ENCODE measurements at regions not wholly inside any gene's neighbourhood (a gene's known extent, or its start where the extent isn't known, plus 50 kb on each side); places are given as distances from the start of the nearest gene placed in this dataset.

- Histone ChIP-seq H3K4me3 (ENCODE audit: low read length) (no peak overlapping the region), H3K27me3 (ENCODE audit: control insufficient read depth, low read length) (no peaks in the 10 kb centered on the region)
Measured at GRCh38 chr11:79508461-79508860, 67.6 kb upstream of the TENM4 start.

GRCh38 chr11:79507706-79508105, 66.9 kb upstream of the TENM4 start:
- Histone ChIP-seq H4K20me1 (ENCODE audit: control insufficient read depth, insufficient read depth, low read depth, low read length) (no peaks in the 10 kb centered on the region), H3K36me3 (ENCODE audit: control insufficient read depth, low read length) (no peaks in the 10 kb centered on the region), H3K4me3 (ENCODE audit: low read length) (no peak overlapping the region), H3K4me2 (ENCODE audit: low read length) (no peak overlapping the region), H3K9me3 (ENCODE audit: control insufficient read depth, insufficient read depth, low read length) (no peaks in the 10 kb centered on the region), H3K79me2 (ENCODE audit: control insufficient read depth, low read length) (no peaks in the 10 kb centered on the region), H3F3A (ENCODE audit: control insufficient read depth, insufficient read depth) (no peaks in the 10 kb centered on the region), H3K27ac (ENCODE audit: low read depth, low read length) (no peak overlapping the region), H3K9me2 (replicated peaks; ENCODE audit: control insufficient read depth, low read length) (no peaks in the 10 kb centered on the region), H3K4me1 (ENCODE audit: control insufficient read depth, low read length) (no peaks in the 10 kb centered on the region), H3K27me3 (ENCODE audit: control insufficient read depth, low read length) (no peaks in the 10 kb centered on the region)
- TF ChIP-seq CTCF (IDR thresholded peaks at IDR 0.05; ENCODE audit: low read depth, low read length, poor library complexity, severe bottlenecking) (no peak), EZH2phosphoT487 (IDR thresholded peaks at IDR 0.05; ENCODE audit: borderline replicate concordance, low read length) (no peak)

More at GRCh38 chr11:79508461-79508860, 67.6 kb upstream of the TENM4 start:
- no peaks in the 10 kb centered on the region for H3K9me2 ChIP-seq (replicated peaks; ENCODE audit: control insufficient read depth, low read length)
- H3K4me1 ChIP-seq (ENCODE audit: control insufficient read depth, low read length): no peaks in the 10 kb centered on the region
- no peaks in the 10 kb centered on the region for H4K20me1 ChIP-seq (ENCODE audit: control insufficient read depth, insufficient read depth, low read depth, low read length)
- H3K36me3 ChIP-seq (ENCODE audit: control insufficient read depth, low read length): no peaks in the 10 kb centered on the region
- no peaks in the 10 kb centered on the region for H3K9me3 ChIP-seq (ENCODE audit: control insufficient read depth, insufficient read depth, low read length)
- H3K27ac ChIP-seq (ENCODE audit: low read depth, low read length): no peak overlapping the region
- H3K4me2 ChIP-seq (ENCODE audit: low read length): no peak overlapping the region
- TF ChIP-seq CTCF (IDR thresholded peaks at IDR 0.05; ENCODE audit: low read depth, low read length, poor library complexity, severe bottlenecking) (no peak), EZH2phosphoT487 (IDR thresholded peaks at IDR 0.05; ENCODE audit: borderline replicate concordance, low read length) (no peak)
- no peaks in the 10 kb centered on the region for H3F3A ChIP-seq (ENCODE audit: control insufficient read depth, insufficient read depth)
- no peaks in the 10 kb centered on the region for H3K79me2 ChIP-seq (ENCODE audit: control insufficient read depth, low read length)

GRCh38 chr11:79506734-79507344, 66.0 kb upstream of the TENM4 start:
- no peaks in the 10 kb centered on the region for H3K4me1 ChIP-seq (ENCODE audit: control insufficient read depth, low read length)
- H3K4me3 ChIP-seq (ENCODE audit: low read length): no peak overlapping the region
- H3K4me2 ChIP-seq (ENCODE audit: low read length): no peak overlapping the region
- no peaks in the 10 kb centered on the region for H3K9me2 ChIP-seq (replicated peaks; ENCODE audit: control insufficient read depth, low read length)
- TF ChIP-seq CTCF (IDR thresholded peaks at IDR 0.05; ENCODE audit: low read depth, low read length, poor library complexity, severe bottlenecking) (no peak), EZH2phosphoT487 (IDR thresholded peaks at IDR 0.05; ENCODE audit: borderline replicate concordance, low read length) (no peak)
- H3K36me3 ChIP-seq (ENCODE audit: control insufficient read depth, low read length): no peaks in the 10 kb centered on the region
- H4K20me1 ChIP-seq (ENCODE audit: control insufficient read depth, insufficient read depth, low read depth, low read length): no peaks in the 10 kb centered on the region
- H3K27ac ChIP-seq (ENCODE audit: low read depth, low read length): no peak overlapping the region
- H3K79me2 ChIP-seq (ENCODE audit: control insufficient read depth, low read length): no peaks in the 10 kb centered on the region
- H3K9me3 ChIP-seq (ENCODE audit: control insufficient read depth, insufficient read depth, low read length): no peaks in the 10 kb centered on the region
- H3K27me3 ChIP-seq (ENCODE audit: control insufficient read depth, low read length): no peaks in the 10 kb centered on the region
- H3F3A ChIP-seq (ENCODE audit: control insufficient read depth, insufficient read depth): no peaks in the 10 kb centered on the region
